ENCODE measurements at regions not wholly inside any gene's neighbourhood (a gene's known extent, or its start where the extent isn't known, plus 50 kb on each side); places are given as distances from the start of the nearest gene placed in this dataset.
"Not testable (repeated sequence)": the region's sequence is repeated elsewhere in the genome, so short reads cannot be mapped to it uniquely, and the experiment has no call there.

DNA sequence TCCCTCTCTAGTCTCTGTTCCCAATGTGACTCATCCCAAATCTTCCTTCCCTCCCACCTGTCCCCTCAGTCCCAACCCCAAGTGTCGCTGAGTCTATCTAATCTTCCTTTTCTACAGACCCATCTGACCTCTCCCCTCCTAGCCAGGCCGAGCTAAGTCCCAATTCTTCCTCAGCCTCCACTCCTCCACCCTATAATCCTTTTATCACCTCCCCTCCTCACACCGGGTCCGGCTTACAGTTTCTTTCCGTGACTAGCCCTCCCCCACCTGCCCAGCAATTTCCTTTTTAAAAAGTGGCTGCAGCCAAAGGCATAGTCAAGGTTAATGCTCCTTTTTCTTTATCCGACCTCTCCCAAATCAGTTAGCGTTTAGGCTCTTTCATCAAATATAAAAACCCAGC is 541.0 kb upstream of the CRIM1 start:
- H3K4me3 Mint-ChIP-seq; H3K9me3 Mint-ChIP-seq; DNase-seq; CTCF ChIA-PET; H3K4me1 Mint-ChIP-seq (ENCODE audit: low read depth); H3K36me3 Mint-ChIP-seq (ENCODE audit: low read depth); H3K27me3 Mint-ChIP-seq (ENCODE audit: low read depth); H3K27ac Mint-ChIP-seq; intact Hi-C loops (cut with micrococcal nuclease): not testable (repeated sequence)

- no peaks in the 10 kb centered on the region for H3K4me1 Mint-ChIP-seq (ENCODE audit: low read depth)
- peaks cover 2% of the 10 kb centered on the region for H3K27me3 Mint-ChIP-seq (ENCODE audit: low read depth)
- H3K36me3 Mint-ChIP-seq (ENCODE audit: low read depth): no peaks in the 10 kb centered on the region
- intact Hi-C loops (cut with micrococcal nuclease): no loop called here
- H3K27ac Mint-ChIP-seq: no peak overlapping the region
- DNase-seq: no peak
- no peaks in the 10 kb centered on the region for H3K9me3 Mint-ChIP-seq
- CTCF ChIA-PET: no interaction called here
- H3K4me3 Mint-ChIP-seq: no peak overlapping the region
Measured at GRCh38 chr2:35803126-35803525, 552.5 kb upstream of the CRIM1 start.

- H3K27ac Mint-ChIP-seq: no peak overlapping the region
- H3K9me3 Mint-ChIP-seq: no peaks in the 10 kb centered on the region
- DNase-seq: no peak
- no peaks in the 10 kb centered on the region for H3K36me3 Mint-ChIP-seq (ENCODE audit: low read depth)
- intact Hi-C loops (cut with micrococcal nuclease): no loop called here
- no peak overlapping the region for H3K4me3 Mint-ChIP-seq
- H3K27me3 Mint-ChIP-seq (ENCODE audit: low read depth): no peaks in the 10 kb centered on the region
- H3K4me1 Mint-ChIP-seq (ENCODE audit: low read depth): no peaks in the 10 kb centered on the region
- CTCF ChIA-PET: no interaction called here
Measured at GRCh38 chr2:35794796-35795450, 560.7 kb upstream of the CRIM1 start.

GRCh38 chr2:35790292-35790691 is 565.3 kb upstream of the CRIM1 start:
- H3K27ac Mint-ChIP-seq: no peak overlapping the region
- DNase-seq: no peak
- H3K36me3 Mint-ChIP-seq (ENCODE audit: low read depth): no peaks in the 10 kb centered on the region
- CTCF ChIA-PET: no interaction called here
- no peaks in the 10 kb centered on the region for H3K4me1 Mint-ChIP-seq (ENCODE audit: low read depth)
- H3K27me3 Mint-ChIP-seq (ENCODE audit: low read depth): no peaks in the 10 kb centered on the region
- H3K9me3 Mint-ChIP-seq: peaks cover 12% of the 10 kb centered on the region
- intact Hi-C loops (cut with micrococcal nuclease): no loop called here
- H3K4me3 Mint-ChIP-seq: no peak overlapping the region

DNA sequence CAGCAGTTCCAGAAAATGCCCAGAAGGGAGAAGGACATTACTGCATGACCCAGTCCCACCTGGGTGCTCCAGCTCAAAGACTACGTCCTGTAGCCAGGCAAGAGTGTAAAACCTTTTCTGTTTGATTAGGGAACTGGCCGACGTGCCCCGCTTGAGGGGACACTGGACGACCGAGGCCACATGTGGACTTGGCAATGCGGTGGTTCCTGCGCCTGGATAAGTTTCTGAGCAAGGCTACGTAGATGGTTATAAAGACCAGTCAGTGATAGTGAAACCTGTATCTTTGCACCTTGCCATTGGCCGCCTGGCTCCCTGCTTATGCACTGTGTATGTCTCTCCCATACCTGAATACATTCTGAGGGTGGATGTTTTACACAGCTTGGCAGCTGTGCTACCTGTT is 567.0 kb upstream of the CRIM1 start:
- Mint-ChIP-seq H3K4me3 (no peak overlapping the region), H3K9me3 (peaks cover 12% of the 10 kb centered on the region), H3K27ac (no peak overlapping the region), H3K36me3 (ENCODE audit: low read depth) (no peaks in the 10 kb centered on the region), H3K27me3 (ENCODE audit: low read depth) (no peaks in the 10 kb centered on the region), H3K4me1 (ENCODE audit: low read depth) (no peaks in the 10 kb centered on the region)
- DNase-seq: no peak
- intact Hi-C loops (cut with micrococcal nuclease): no loop called here
- CTCF ChIA-PET: no interaction called here

- Mint-ChIP-seq H3K4me3 (no peak overlapping the region), H3K9me3 (peaks cover 12% of the 10 kb centered on the region), H3K27me3 (ENCODE audit: low read depth) (no peaks in the 10 kb centered on the region), H3K27ac (no peak overlapping the region), H3K36me3 (ENCODE audit: low read depth) (no peaks in the 10 kb centered on the region), H3K4me1 (ENCODE audit: low read depth) (no peaks in the 10 kb centered on the region)
- intact Hi-C loops (cut with micrococcal nuclease): no loop called here
- DNase-seq: no peak
- CTCF ChIA-PET: interaction anchor here (0.6 kb wide), 1 partner anchor 377 kb away, joined by 3 read pairs; no protein-coding TSS in a partner anchor
Measured at GRCh38 chr2:35787302-35788031, 568.1 kb upstream of the CRIM1 start.

GRCh38 chr2:35785564-35785963 is 570.0 kb upstream of the CRIM1 start:
- H3K9me3 Mint-ChIP-seq: peaks cover 12% of the 10 kb centered on the region
- intact Hi-C loops (cut with micrococcal nuclease): no loop called here
- H3K27me3 Mint-ChIP-seq (ENCODE audit: low read depth): no peaks in the 10 kb centered on the region
- no peak overlapping the region for H3K4me3 Mint-ChIP-seq
- no peaks in the 10 kb centered on the region for H3K4me1 Mint-ChIP-seq (ENCODE audit: low read depth)
- DNase-seq: no peak
- no peaks in the 10 kb centered on the region for H3K36me3 Mint-ChIP-seq (ENCODE audit: low read depth)
- no peak overlapping the region for H3K27ac Mint-ChIP-seq
- CTCF ChIA-PET: no interaction called here

GRCh38 chr2:35784777-35785176 is 570.8 kb upstream of the CRIM1 start:
- H3K4me1 Mint-ChIP-seq (ENCODE audit: low read depth): no peaks in the 10 kb centered on the region
- DNase-seq: no peak
- no peak overlapping the region for H3K27ac Mint-ChIP-seq
- H3K27me3 Mint-ChIP-seq (ENCODE audit: low read depth): peaks cover 6% of the 10 kb centered on the region
- H3K36me3 Mint-ChIP-seq (ENCODE audit: low read depth): no peaks in the 10 kb centered on the region
- peaks cover 12% of the 10 kb centered on the region for H3K9me3 Mint-ChIP-seq
- H3K4me3 Mint-ChIP-seq: no peak overlapping the region
- intact Hi-C loops (cut with micrococcal nuclease): no loop called here
- CTCF ChIA-PET: no interaction called here

GRCh38 chr2:35783723-35784122 is 571.9 kb upstream of the CRIM1 start:
- intact Hi-C loops (cut with micrococcal nuclease): no loop called here
- H3K9me3 Mint-ChIP-seq: peaks cover 12% of the 10 kb centered on the region
- CTCF ChIA-PET: no interaction called here
- H3K4me3 Mint-ChIP-seq: no peak overlapping the region
- no peak overlapping the region for H3K27ac Mint-ChIP-seq
- H3K36me3 Mint-ChIP-seq (ENCODE audit: low read depth): no peaks in the 10 kb centered on the region
- no peak for DNase-seq
- peaks cover 6% of the 10 kb centered on the region for H3K27me3 Mint-ChIP-seq (ENCODE audit: low read depth)
- no peaks in the 10 kb centered on the region for H3K4me1 Mint-ChIP-seq (ENCODE audit: low read depth)

DNA sequence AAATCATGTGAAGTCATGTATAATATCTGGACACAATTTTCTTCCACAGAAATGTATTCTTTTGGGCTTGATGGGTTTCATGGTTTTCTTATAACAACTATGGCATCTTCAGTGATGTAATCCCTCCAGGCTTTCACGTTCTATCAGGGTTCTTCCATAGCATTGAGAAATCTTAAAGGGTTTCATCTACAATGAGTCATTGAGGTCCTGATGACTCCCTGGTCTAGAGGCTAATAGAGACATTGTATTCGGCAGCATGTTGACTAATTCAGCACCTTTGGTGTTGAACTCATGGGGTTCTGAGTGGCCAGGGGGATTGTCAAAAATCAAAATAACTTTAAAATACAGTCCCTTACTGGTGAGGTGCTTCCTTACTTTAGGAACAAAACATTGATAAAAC is 614.0 kb upstream of the CRIM1 start:
- H3K27ac Mint-ChIP-seq: no peak overlapping the region
- CTCF ChIA-PET: interaction anchor here (0.6 kb wide), 1 partner anchor 1132 kb away, joined by 3 read pairs; no protein-coding TSS in a partner anchor
- H3K9me3 Mint-ChIP-seq: peaks cover 6% of the 10 kb centered on the region
- no peaks in the 10 kb centered on the region for H3K4me1 Mint-ChIP-seq (ENCODE audit: low read depth)
- intact Hi-C loops (cut with micrococcal nuclease): no loop called here
- H3K4me3 Mint-ChIP-seq: no peak overlapping the region
- peaks cover 3% of the 10 kb centered on the region for H3K27me3 Mint-ChIP-seq (ENCODE audit: low read depth)
- H3K36me3 Mint-ChIP-seq (ENCODE audit: low read depth): no peaks in the 10 kb centered on the region
- DNase-seq: no peak

- DNase-seq: no peak
- Mint-ChIP-seq H3K27ac (no peak overlapping the region), H3K4me1 (ENCODE audit: low read depth) (no peaks in the 10 kb centered on the region), H3K9me3 (no peaks in the 10 kb centered on the region), H3K36me3 (ENCODE audit: low read depth) (no peaks in the 10 kb centered on the region), H3K4me3 (no peak overlapping the region), H3K27me3 (ENCODE audit: low read depth) (peaks cover 6% of the 10 kb centered on the region)
- intact Hi-C loops (cut with micrococcal nuclease): no loop called here
- CTCF ChIA-PET: interaction anchor here (0.6 kb wide), 1 partner anchor 1446 kb away, joined by 3 read pairs; no protein-coding TSS in a partner anchor
Measured at GRCh38 chr2:35731674-35732073, 623.9 kb upstream of the CRIM1 start.

DNA sequence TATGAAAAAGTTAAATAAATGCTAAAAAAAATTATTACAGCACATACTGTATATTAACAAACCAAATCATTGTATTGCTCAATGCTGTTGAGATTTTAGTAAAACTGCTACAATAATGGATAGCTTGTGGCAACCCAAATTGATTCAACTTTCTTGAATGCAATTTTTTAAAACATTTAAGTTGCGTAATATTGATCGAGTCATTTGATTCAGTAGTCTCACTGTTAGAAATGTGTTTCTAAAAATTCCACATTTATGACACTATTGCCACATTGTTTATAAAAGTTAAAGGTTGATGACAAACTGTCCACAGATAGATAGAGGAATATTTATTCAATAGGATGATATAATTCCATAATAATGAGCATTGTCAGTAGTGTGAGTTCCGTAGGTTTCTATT is 640.7 kb upstream of the CRIM1 start:
- Mint-ChIP-seq H3K27me3 (ENCODE audit: low read depth) (no peaks in the 10 kb centered on the region), H3K36me3 (ENCODE audit: low read depth) (no peaks in the 10 kb centered on the region), H3K4me1 (ENCODE audit: low read depth) (no peaks in the 10 kb centered on the region), H3K9me3 (no peaks in the 10 kb centered on the region), H3K4me3 (no peak overlapping the region), H3K27ac (no peak overlapping the region)
- CTCF ChIA-PET: no interaction called here
- no peak for DNase-seq
- intact Hi-C loops (cut with micrococcal nuclease): no loop called here

- no peaks in the 10 kb centered on the region for H3K36me3 Mint-ChIP-seq (ENCODE audit: low read depth)
- CTCF ChIA-PET: no interaction called here
- no peak overlapping the region for H3K27ac Mint-ChIP-seq
- H3K27me3 Mint-ChIP-seq (ENCODE audit: low read depth): no peaks in the 10 kb centered on the region
- no peaks in the 10 kb centered on the region for H3K9me3 Mint-ChIP-seq
- no peaks in the 10 kb centered on the region for H3K4me1 Mint-ChIP-seq (ENCODE audit: low read depth)
- intact Hi-C loops (cut with micrococcal nuclease): no loop called here
- DNase-seq: no peak
- no peak overlapping the region for H3K4me3 Mint-ChIP-seq
Measured at GRCh38 chr2:35708411-35708923, 647.1 kb upstream of the CRIM1 start.

Measured in activated naive CD4-positive, alpha-beta T cell treated with anti-CD3 and anti-CD28 coated beads for 36 hours (primary cell).